ENCODE measurements at regions not wholly inside any gene's neighbourhood (a gene's known extent, or its start where the extent isn't known, plus 50 kb on each side); places are given as distances from the start of the nearest gene placed in this dataset.

DNA sequence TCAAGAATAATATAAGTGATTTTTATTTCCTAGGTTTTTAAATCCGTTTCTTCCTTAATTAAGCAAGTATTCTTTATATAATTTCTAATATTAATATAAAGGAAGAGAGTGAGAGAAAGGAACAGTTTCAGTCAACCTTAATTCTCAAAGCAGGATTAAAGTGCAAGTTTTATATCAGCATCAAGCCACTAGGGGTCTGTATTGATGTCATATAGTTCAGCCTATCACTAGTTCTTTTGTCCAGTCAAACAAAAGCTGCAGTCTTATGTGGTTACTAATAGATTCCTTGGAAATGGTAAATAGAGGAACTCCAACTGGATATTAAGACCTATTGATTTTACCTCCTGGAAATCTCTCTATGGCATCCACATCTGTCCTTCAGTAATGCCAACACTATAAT, 82.0 kb downstream of the NAP1L3 start:
- H3K27me3 ChIP-seq (ENCODE audit: insufficient read depth, low read length) = no peaks in the 10 kb centered on the region
- H3K36me3 ChIP-seq (ENCODE audit: insufficient read depth, low read length) = no peaks in the 10 kb centered on the region
- H3K27ac ChIP-seq (ENCODE audit: low read depth, low read length) = no peak overlapping the region
- no peaks in the 10 kb centered on the region for H4K20me1 ChIP-seq (ENCODE audit: insufficient read depth, low read length)
- no peak overlapping the region for H3K9ac ChIP-seq (ENCODE audit: low read length)
- peak; percentile 98 for FAIRE-seq
- no peaks in the 10 kb centered on the region for H3K4me1 Mint-ChIP-seq (ENCODE audit: low read depth, unreplicated experiment)
- H3K4me2 ChIP-seq (ENCODE audit: low read length) = no peak overlapping the region
- no peak overlapping the region for H3K4me3 ChIP-seq (ENCODE audit: insufficient read depth, low read depth, low read length)
- no peak for DNase-seq (ENCODE audit: low read depth)
- no peaks in the 10 kb centered on the region for H3K36me3 Mint-ChIP-seq (ENCODE audit: low read depth, unreplicated experiment)
- H3K27ac Mint-ChIP-seq (ENCODE audit: unreplicated experiment) = no peak overlapping the region
- H3K27me3 Mint-ChIP-seq (ENCODE audit: low read depth, unreplicated experiment) = no peaks in the 10 kb centered on the region
- H3K4me3 Mint-ChIP-seq (ENCODE audit: unreplicated experiment) = no peak overlapping the region
- H3K4me1 ChIP-seq (ENCODE audit: insufficient read depth, low read length) = no peaks in the 10 kb centered on the region
- no peaks in the 10 kb centered on the region for H3K9me3 ChIP-seq (ENCODE audit: insufficient read depth, low read depth, low read length)
- no peak for TF ChIP-seq EZH2 (IDR thresholded peaks at IDR 0.05; ENCODE audit: insufficient read depth, low read length)
- TF ChIP-seq CTCF (IDR thresholded peaks at IDR 0.05; ENCODE audit: insufficient read depth, low read depth, low read length) = no peak
- no peaks in the 10 kb centered on the region for H3K9me3 Mint-ChIP-seq (ENCODE audit: unreplicated experiment)
- no peaks in the 10 kb centered on the region for H3K79me2 ChIP-seq (ENCODE audit: insufficient read depth, low read length)
- no peak overlapping the region for H2AFZ ChIP-seq (ENCODE audit: low read depth, low read length)

DNA sequence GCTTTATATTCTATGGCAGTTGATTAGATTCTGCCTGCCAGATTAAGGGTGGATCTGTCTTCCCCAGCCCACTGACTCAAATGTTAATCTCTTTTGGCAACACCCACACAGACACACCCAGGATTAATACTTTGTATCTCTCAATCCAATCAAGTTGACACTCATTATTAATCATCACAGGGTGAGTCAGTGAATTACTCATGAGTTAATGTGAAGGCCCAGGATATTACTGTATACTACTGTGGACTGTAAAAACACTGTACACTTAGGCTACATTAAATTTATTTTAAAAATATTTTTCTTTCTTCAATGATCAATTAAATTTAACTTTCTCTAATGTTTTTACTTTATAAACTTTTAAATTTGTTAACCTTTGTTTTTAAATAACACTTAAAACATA, 87.7 kb downstream of the NAP1L3 start:
- Histone ChIP-seq H3K4me2 (ENCODE audit: low read length) (no peak overlapping the region), H3K36me3 (ENCODE audit: insufficient read depth, low read length) (no peaks in the 10 kb centered on the region), H3K27me3 (ENCODE audit: insufficient read depth, low read length) (no peaks in the 10 kb centered on the region), H3K79me2 (ENCODE audit: insufficient read depth, low read length) (no peaks in the 10 kb centered on the region), H3K9ac (ENCODE audit: low read length) (no peak overlapping the region), H3K9me3 (ENCODE audit: insufficient read depth, low read depth, low read length) (no peaks in the 10 kb centered on the region), H2AFZ (ENCODE audit: low read depth, low read length) (no peak overlapping the region), H4K20me1 (ENCODE audit: insufficient read depth, low read length) (no peaks in the 10 kb centered on the region), H3K27ac (ENCODE audit: low read depth, low read length) (no peak overlapping the region), H3K4me1 (ENCODE audit: insufficient read depth, low read length) (no peaks in the 10 kb centered on the region), H3K4me3 (ENCODE audit: insufficient read depth, low read depth, low read length) (no peak overlapping the region)
- Mint-ChIP-seq H3K36me3 (ENCODE audit: low read depth, unreplicated experiment) (no peaks in the 10 kb centered on the region), H3K9me3 (ENCODE audit: unreplicated experiment) (no peaks in the 10 kb centered on the region), H3K4me3 (ENCODE audit: unreplicated experiment) (no peak overlapping the region), H3K27ac (ENCODE audit: unreplicated experiment) (no peak overlapping the region), H3K27me3 (ENCODE audit: low read depth, unreplicated experiment) (no peaks in the 10 kb centered on the region), H3K4me1 (ENCODE audit: low read depth, unreplicated experiment) (no peaks in the 10 kb centered on the region)
- FAIRE-seq (no peak), DNase-seq (ENCODE audit: low read depth) (no peak)
- TF ChIP-seq EZH2 (IDR thresholded peaks at IDR 0.05; ENCODE audit: insufficient read depth, low read length) (no peak), CTCF (IDR thresholded peaks at IDR 0.05; ENCODE audit: insufficient read depth, low read depth, low read length) (no peak)

DNA sequence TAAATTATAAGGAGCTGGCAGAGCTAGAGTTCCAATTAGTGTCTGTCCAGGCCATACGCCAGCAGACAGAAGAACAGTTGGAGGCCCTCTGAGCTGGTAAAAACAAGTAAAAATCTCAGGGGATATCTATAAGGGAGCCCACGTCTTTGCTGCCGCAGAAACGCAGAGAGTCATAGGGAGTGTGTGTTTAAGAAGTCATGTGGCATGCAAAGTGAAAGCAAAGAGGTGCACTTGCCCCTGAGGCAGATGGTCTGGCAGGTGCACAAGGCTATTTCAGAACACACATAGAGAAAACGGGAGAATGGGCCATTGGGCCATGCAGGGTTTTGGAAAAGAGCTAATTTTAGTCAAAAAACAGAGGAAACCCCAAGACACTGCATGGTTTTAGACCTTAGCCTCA, 92.7 kb downstream of the NAP1L3 start:
- Histone ChIP-seq H2AFZ (ENCODE audit: low read depth, low read length) (no peak overlapping the region), H3K4me1 (ENCODE audit: insufficient read depth, low read length) (no peaks in the 10 kb centered on the region), H3K4me3 (ENCODE audit: insufficient read depth, low read depth, low read length) (no peak overlapping the region), H3K27me3 (ENCODE audit: insufficient read depth, low read length) (no peaks in the 10 kb centered on the region), H3K9ac (ENCODE audit: low read length) (no peak overlapping the region), H3K36me3 (ENCODE audit: insufficient read depth, low read length) (no peaks in the 10 kb centered on the region), H3K4me2 (ENCODE audit: low read length) (no peak overlapping the region), H3K79me2 (ENCODE audit: insufficient read depth, low read length) (no peaks in the 10 kb centered on the region), H3K9me3 (ENCODE audit: insufficient read depth, low read depth, low read length) (no peaks in the 10 kb centered on the region), H4K20me1 (ENCODE audit: insufficient read depth, low read length) (no peaks in the 10 kb centered on the region), H3K27ac (ENCODE audit: low read depth, low read length) (no peak overlapping the region)
- H3K4me1 Mint-ChIP-seq (ENCODE audit: low read depth, unreplicated experiment) = no peaks in the 10 kb centered on the region
- no peak for DNase-seq (ENCODE audit: low read depth)
- peak; percentile 23 for FAIRE-seq
- H3K9me3 Mint-ChIP-seq (ENCODE audit: unreplicated experiment) = no peaks in the 10 kb centered on the region
- no peak overlapping the region for H3K27ac Mint-ChIP-seq (ENCODE audit: unreplicated experiment)
- H3K36me3 Mint-ChIP-seq (ENCODE audit: low read depth, unreplicated experiment) = no peaks in the 10 kb centered on the region
- no peak overlapping the region for H3K4me3 Mint-ChIP-seq (ENCODE audit: unreplicated experiment)
- no peaks in the 10 kb centered on the region for H3K27me3 Mint-ChIP-seq (ENCODE audit: low read depth, unreplicated experiment)
- TF ChIP-seq CTCF (IDR thresholded peaks at IDR 0.05; ENCODE audit: insufficient read depth, low read depth, low read length) = no peak
- TF ChIP-seq EZH2 (IDR thresholded peaks at IDR 0.05; ENCODE audit: insufficient read depth, low read length) = no peak

Measured in astrocyte (in vitro differentiated cells and primary cell).